ENCODE measurements at regions not wholly inside any gene's neighbourhood (a gene's known extent, or its start where the extent isn't known, plus 50 kb on each side); places are given as distances from the start of the nearest gene placed in this dataset.

DNA sequence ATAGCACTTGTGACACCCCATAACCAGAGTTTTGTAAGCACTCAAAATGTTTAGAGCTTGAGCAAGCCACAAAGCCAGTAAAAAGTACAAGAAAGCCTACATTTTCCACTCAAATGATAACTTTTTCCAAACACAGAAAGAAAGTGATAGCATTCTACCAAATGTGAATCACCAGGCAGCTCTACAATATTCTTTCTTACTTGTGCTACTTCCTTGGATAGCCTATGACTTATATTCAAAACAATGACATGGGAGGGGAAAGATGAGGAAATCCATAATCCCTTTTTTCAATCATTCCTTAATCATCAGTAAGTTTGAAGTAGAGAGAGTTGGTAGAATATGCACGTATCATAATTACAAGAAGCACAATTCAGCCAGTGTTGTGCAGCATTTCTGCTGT, 650.8 kb upstream of the PCDH9 start:
- no peaks in the 10 kb centered on the region for H3K4me1 ChIP-seq
- intact Hi-C loops (cut with DNase I), result no loop called here
- ATAC-seq (no peak), DNase-seq (no peak)
- TF ChIP-seq, protein P1, sequence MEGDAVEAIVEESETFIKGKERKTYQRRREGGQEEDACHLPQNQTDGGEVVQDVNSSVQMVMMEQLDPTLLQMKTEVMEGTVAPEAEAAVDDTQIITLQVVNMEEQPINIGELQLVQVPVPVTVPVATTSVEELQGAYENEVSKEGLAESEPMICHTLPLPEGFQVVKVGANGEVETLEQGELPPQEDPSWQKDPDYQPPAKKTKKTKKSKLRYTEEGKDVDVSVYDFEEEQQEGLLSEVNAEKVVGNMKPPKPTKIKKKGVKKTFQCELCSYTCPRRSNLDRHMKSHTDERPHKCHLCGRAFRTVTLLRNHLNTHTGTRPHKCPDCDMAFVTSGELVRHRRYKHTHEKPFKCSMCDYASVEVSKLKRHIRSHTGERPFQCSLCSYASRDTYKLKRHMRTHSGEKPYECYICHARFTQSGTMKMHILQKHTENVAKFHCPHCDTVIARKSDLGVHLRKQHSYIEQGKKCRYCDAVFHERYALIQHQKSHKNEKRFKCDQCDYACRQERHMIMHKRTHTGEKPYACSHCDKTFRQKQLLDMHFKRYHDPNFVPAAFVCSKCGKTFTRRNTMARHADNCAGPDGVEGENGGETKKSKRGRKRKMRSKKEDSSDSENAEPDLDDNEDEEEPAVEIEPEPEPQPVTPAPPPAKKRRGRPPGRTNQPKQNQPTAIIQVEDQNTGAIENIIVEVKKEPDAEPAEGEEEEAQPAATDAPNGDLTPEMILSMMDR (IDR thresholded peaks at IDR 0.05), result no peak
- no peaks in the 10 kb centered on the region for H3K36me3 ChIP-seq
- no peak overlapping the region for H3K27ac ChIP-seq
- H3K27me3 ChIP-seq, result no peaks in the 10 kb centered on the region
- H3K4me3 ChIP-seq, result no peak overlapping the region
- no peaks in the 10 kb centered on the region for H3K9me3 ChIP-seq

DNA sequence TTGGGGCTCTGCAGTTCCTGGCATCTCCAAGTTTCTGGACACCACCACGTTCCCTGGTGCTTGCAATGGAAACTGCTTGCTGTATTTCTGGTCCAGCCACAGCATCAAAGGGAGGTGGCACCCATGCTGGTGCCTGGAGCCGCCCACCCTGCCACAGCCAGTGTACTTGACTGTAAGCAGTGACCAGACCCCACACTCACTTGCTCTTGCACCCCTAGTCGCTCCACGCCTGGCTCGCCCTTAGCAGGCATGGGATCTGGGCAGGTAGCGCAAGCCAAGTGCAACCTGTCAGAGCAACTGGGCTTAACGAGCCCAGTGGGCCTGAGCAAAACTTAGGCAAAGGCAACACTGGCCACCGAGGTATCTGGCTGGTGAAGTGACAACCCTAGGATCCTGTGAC, 648.2 kb upstream of the PCDH9 start:
- H3K9me3 ChIP-seq, result no peaks in the 10 kb centered on the region
- H3K4me3 ChIP-seq, result no peak overlapping the region
- TF ChIP-seq, protein P1 (IDR thresholded peaks at IDR 0.05), result no peak
- H3K4me1 ChIP-seq, result no peaks in the 10 kb centered on the region
- intact Hi-C loops (cut with DNase I), result no loop called here
- no peaks in the 10 kb centered on the region for H3K27me3 ChIP-seq
- no peak for DNase-seq
- ATAC-seq, result peak; percentile 30
- no peaks in the 10 kb centered on the region for H3K36me3 ChIP-seq
- no peak overlapping the region for H3K27ac ChIP-seq

DNA sequence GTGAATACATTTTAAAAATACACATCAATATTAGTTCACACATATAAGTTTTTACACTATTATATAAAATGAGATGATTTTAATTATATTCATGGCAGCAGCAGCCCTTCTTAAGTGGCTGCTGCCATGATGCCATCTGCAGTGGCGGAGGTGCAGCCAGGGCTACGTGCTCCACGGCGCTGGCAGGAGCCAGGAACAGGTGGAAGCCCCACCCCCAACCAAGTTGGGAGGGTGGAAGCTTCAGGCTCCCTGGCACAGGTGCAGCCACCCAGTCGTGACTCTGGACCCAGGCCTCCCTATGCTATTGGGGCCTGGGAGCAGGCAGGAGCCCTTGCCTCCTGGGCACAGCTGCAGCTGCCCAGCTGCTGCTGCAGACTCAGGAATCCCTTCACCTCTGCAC, 646.9 kb upstream of the PCDH9 start:
- Histone ChIP-seq H3K4me3 (no peak overlapping the region), H3K27me3 (no peaks in the 10 kb centered on the region), H3K4me1 (no peaks in the 10 kb centered on the region), H3K9me3 (no peaks in the 10 kb centered on the region), H3K27ac (no peak overlapping the region), H3K36me3 (no peaks in the 10 kb centered on the region)
- DNase-seq (no peak), ATAC-seq (peak; percentile 14)
- intact Hi-C loops (cut with DNase I), result no loop called here
- TF ChIP-seq, protein P1 (IDR thresholded peaks at IDR 0.05), result no peak

DNA sequence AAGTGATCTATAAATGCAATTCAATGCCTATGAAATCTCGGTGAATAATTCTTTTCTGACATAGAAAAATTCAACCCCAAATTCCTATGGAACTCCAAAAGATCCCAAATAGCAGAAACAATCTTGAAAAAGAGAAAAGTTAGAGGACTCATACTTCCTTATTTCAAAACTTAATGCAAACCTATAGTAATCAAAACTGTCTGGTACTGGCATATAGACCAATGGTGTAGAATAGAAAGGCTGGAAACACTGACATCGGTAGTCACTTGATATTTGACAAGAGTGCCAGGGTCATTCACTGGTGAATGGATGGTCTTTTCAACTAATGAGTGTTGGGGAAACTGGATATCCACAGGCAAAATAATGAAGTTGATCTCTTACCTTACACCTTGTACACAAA, 637.1 kb upstream of the PCDH9 start:
- TF ChIP-seq, protein P1 (IDR thresholded peaks at IDR 0.05), result no peak
- Histone ChIP-seq H3K27ac (no peak overlapping the region), H3K36me3 (no peaks in the 10 kb centered on the region), H3K9me3 (peaks cover 10% of the 10 kb centered on the region), H3K4me3 (no peak overlapping the region), H3K4me1 (no peaks in the 10 kb centered on the region), H3K27me3 (no peaks in the 10 kb centered on the region)
- no peak for ATAC-seq
- intact Hi-C loops (cut with DNase I), result no loop called here
- no peak for DNase-seq

DNA sequence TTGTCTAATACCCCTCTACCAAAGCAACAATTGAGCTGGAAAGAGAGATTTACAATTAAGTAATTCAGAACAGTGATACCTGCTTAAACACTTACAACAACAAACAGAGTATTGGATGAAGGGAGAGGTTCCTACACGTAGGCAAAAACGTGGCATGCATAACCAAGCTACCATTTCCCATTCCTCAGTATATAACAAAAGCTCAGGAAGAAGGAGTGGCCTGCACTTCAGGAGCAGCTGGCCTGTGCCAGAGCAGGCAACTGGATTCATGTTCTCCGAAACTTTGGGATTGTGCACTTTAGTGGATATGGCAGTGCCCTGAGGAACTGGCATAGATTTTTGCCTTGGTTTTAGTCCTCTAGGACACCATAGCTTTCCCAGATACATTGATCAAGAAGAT, 630.2 kb upstream of the PCDH9 start:
- ATAC-seq (no peak), DNase-seq (no peak)
- Histone ChIP-seq H3K27ac (no peak overlapping the region), H3K36me3 (no peaks in the 10 kb centered on the region), H3K4me1 (no peaks in the 10 kb centered on the region), H3K4me3 (no peak overlapping the region), H3K27me3 (no peaks in the 10 kb centered on the region), H3K9me3 (peaks cover 1% of the 10 kb centered on the region)
- TF ChIP-seq, protein P1 (IDR thresholded peaks at IDR 0.05), result no peak
- intact Hi-C loops (cut with DNase I), result no loop called here

- DNase-seq (no peak), ATAC-seq (no peak)
- H3K27me3 ChIP-seq, result no peaks in the 10 kb centered on the region
- TF ChIP-seq, protein P1 (IDR thresholded peaks at IDR 0.05), result no peak
- no peak overlapping the region for H3K27ac ChIP-seq
- no peak overlapping the region for H3K4me3 ChIP-seq
- H3K36me3 ChIP-seq, result no peaks in the 10 kb centered on the region
- intact Hi-C loops (cut with DNase I), result no loop called here
- no peaks in the 10 kb centered on the region for H3K9me3 ChIP-seq
- no peaks in the 10 kb centered on the region for H3K4me1 ChIP-seq
These were observed 629.8 kb upstream of the PCDH9 start for GRCh38 chr13:67859904-67860303.
